Cardiac fibroblast (primary cell): ENCODE measurements at regions not wholly inside any gene's neighbourhood (a gene's known extent, or its start where the extent isn't known, plus 50 kb on each side); places are given as distances from the start of the nearest gene placed in this dataset.

Experiments used
- DNase-seq, 2 donors: peaks; one replicate each; pipeline versions ENCODE4 v3.0.0 to v3.0.0-alpha.2; 2010; ENCODE audit warnings: low read depth in 2 of 2
- H3K4me3 ChIP-seq, 2 donors: replicated peaks in 1 of 2; 1 replicate in 1 of 2; 2 replicates in 1 of 2; pipeline ENCODE4 v1.5.1; 2011; ENCODE audit warnings: low read depth in 2 of 2, low read length in 2 of 2, mild to moderate bottlenecking in 2 of 2, moderate library complexity in 1 of 2
- TF ChIP-seq, protein P1 (sequence below): IDR thresholded peaks from one replicate; pipeline ENCODE4 v1.5.1; 2011; ENCODE audit warnings: low read depth, mild to moderate bottlenecking, low read length, inconsistent platforms

DNA sequence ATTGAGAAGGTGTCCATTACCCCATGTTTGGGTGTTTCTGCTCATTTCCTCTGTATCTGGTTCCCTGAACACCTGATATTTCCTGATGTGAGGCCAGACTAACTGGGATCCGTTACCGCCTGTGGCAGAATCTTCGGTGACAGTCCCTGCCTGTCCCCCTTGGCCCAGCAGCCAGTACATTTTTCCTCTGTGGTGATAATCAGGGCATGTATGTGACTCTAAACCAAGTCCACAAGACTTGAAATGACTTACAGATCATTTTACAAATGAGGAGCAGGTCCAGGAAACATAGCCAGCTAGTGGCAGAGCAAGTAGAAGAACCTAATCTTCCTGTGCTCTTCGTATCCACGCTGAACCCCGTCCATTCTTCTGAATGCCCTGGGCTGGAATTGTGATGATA is 143.5 kb upstream of the IPO9 start:
- DNase-seq = no peak
- TF ChIP-seq, protein P1, sequence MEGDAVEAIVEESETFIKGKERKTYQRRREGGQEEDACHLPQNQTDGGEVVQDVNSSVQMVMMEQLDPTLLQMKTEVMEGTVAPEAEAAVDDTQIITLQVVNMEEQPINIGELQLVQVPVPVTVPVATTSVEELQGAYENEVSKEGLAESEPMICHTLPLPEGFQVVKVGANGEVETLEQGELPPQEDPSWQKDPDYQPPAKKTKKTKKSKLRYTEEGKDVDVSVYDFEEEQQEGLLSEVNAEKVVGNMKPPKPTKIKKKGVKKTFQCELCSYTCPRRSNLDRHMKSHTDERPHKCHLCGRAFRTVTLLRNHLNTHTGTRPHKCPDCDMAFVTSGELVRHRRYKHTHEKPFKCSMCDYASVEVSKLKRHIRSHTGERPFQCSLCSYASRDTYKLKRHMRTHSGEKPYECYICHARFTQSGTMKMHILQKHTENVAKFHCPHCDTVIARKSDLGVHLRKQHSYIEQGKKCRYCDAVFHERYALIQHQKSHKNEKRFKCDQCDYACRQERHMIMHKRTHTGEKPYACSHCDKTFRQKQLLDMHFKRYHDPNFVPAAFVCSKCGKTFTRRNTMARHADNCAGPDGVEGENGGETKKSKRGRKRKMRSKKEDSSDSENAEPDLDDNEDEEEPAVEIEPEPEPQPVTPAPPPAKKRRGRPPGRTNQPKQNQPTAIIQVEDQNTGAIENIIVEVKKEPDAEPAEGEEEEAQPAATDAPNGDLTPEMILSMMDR = no peak
- H3K4me3 ChIP-seq = no peak overlapping the region

- TF ChIP-seq, protein P1 = no peak
- DNase-seq = peak in 1 of 2 donors; percentile 15
- H3K4me3 ChIP-seq = no peak overlapping the region
Observed at GRCh38 chr1:201686714-201687455, 142.1 kb upstream of the IPO9 start.

DNA sequence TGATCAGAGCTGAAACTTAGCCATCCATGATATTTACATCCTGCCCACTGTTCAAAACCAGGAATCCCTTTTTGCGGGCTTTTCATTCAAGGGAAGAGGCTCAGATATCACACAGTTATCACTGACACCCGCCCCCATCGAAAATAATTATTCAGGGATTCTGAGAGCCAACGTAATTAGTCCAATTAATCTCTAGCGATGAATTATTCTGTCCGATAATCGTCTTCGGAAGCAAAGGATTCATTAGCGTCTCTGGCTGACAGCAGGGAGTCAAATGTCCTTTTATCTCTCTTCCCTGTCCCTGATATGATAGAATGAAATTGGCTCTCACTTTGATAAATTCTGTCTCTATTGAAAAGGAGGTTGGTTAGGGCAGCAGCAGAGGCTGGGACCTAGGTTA is 140.4 kb upstream of the IPO9 start:
- TF ChIP-seq, protein P1 = no peak
- no peak for DNase-seq
- H3K4me3 ChIP-seq = no peak overlapping the region

GRCh38 chr1:201689647-201690046 is 139.3 kb upstream of the IPO9 start:
- no peak for DNase-seq
- TF ChIP-seq, protein P1 = no peak
- no peak overlapping the region for H3K4me3 ChIP-seq

GRCh38 chr1:201690528-201690927 is 138.4 kb upstream of the IPO9 start:
- DNase-seq = no peak
- H3K4me3 ChIP-seq = no peak overlapping the region
- TF ChIP-seq, protein P1 = no peak

DNA sequence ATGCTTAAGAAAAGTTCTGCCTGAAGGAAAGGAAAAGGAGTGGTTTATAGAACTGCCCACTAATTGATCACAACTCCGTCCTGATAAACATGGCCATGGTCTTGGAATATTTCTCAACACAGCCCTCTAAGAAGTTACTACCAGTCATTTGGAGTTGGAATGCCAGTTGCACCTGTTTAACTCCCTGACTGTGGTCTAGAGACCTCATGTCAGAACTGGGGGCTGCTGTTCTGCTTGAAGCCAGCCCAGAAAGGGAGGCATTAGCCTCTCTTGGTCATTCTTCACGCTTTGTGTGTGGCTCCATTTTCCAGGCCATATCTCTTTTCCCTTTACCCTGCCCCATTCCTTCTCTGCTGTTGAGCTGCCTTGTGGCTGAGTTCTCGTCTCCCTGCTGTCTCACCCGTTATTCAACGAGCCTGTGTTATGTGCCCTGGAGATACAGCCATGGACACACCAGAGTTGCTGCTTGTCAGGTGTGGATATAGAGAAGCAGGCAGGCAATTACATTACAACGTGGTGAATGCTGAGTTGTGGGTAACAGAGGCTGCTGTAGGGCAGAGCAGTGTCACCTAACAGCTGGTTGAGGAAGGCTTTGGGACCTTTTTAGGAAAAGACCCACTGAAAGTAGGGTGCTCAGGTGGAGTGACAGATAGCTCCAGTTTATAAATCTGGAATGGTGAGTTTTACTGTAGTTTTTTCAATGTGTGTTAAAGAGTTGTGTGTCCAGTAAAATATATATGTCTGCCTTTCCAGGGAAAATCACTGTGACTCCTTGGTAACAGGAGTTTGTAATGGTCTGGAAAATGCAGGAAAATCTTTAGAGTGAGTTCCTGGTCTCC is 137.0 kb upstream of the IPO9 start:
- no peak overlapping the region for H3K4me3 ChIP-seq
- DNase-seq = no peak
- TF ChIP-seq, protein P1 = no peak
